HG03095 (cell line): ENCODE measurements at regions not wholly inside any gene's neighbourhood (a gene's known extent, or its start where the extent isn't known, plus 50 kb on each side); places are given as distances from the start of the nearest gene placed in this dataset.

Source experiments
- ATAC-seq: cut with Tn5 transposase; IDR thresholded peaks from one replicate; pipeline ENCODE4 v1.9.1; 2021; ENCODE audit warnings: moderate library complexity; ENCODE audit not compliant: unreplicated experiment

- no peak for ATAC-seq
These were observed 161.4 kb upstream of the KLF4 start for GRCh38 chr9:107650995-107651394.

- ATAC-seq: no peak
These were observed 160.8 kb upstream of the KLF4 start for GRCh38 chr9:107650321-107650720.

- no peak for ATAC-seq
These were observed 158.7 kb upstream of the KLF4 start for GRCh38 chr9:107648153-107648715.

- no peak for ATAC-seq
These were observed 158.0 kb upstream of the KLF4 start for GRCh38 chr9:107647611-107648010.

- ATAC-seq: no peak
These were observed 157.6 kb upstream of the KLF4 start for GRCh38 chr9:107647141-107647540.

- ATAC-seq: no peak
These were observed 155.9 kb upstream of the KLF4 start for GRCh38 chr9:107645464-107645833.

GRCh38 chr9:107644733-107645463 lies 155.3 kb upstream of the KLF4 start:
- no peak for ATAC-seq

- no peak for ATAC-seq
These were observed 149.9 kb upstream of the KLF4 start for GRCh38 chr9:107639426-107639825.

- ATAC-seq: no peak
These were observed 149.1 kb upstream of the KLF4 start for GRCh38 chr9:107638521-107639310.

- ATAC-seq: no peak
These were observed 148.2 kb upstream of the KLF4 start for GRCh38 chr9:107637421-107638420.

- ATAC-seq: no peak
These were observed 147.2 kb upstream of the KLF4 start for GRCh38 chr9:107636571-107637381.

GRCh38 chr9:107635803-107636174 lies 146.2 kb upstream of the KLF4 start:
- no peak for ATAC-seq

- no peak for ATAC-seq
These were observed 145.7 kb upstream of the KLF4 start for GRCh38 chr9:107635101-107635802.

- no peak for ATAC-seq
These were observed 143.8 kb upstream of the KLF4 start for GRCh38 chr9:107633406-107633805.

GRCh38 chr9:107632661-107633060 lies 143.1 kb upstream of the KLF4 start:
- ATAC-seq: no peak

- no peak for ATAC-seq
These were observed 142.6 kb upstream of the KLF4 start for GRCh38 chr9:107632216-107632615.

- no peak for ATAC-seq
These were observed 142.2 kb upstream of the KLF4 start for GRCh38 chr9:107631788-107632187.

- no peak for ATAC-seq
These were observed 140.6 kb upstream of the KLF4 start for GRCh38 chr9:107630156-107630555.

- no peak for ATAC-seq
These were observed 138.9 kb upstream of the KLF4 start for GRCh38 chr9:107628444-107628843.
